Stromal cell of bone marrow (primary cell): ENCODE measurements at regions not wholly inside any gene's neighbourhood (a gene's known extent, or its start where the extent isn't known, plus 50 kb on each side); places are given as distances from the start of the nearest gene placed in this dataset.

Experiments
- DNase-seq: peaks from one replicate; pipeline ENCODE4 v3.0.0-alpha.2; 2012; ENCODE audit warnings: low read depth

- DNase-seq = no peak
Measured at GRCh38 chr13:99663185-99663825, 162.0 kb downstream of the TM9SF2 start.

DNA sequence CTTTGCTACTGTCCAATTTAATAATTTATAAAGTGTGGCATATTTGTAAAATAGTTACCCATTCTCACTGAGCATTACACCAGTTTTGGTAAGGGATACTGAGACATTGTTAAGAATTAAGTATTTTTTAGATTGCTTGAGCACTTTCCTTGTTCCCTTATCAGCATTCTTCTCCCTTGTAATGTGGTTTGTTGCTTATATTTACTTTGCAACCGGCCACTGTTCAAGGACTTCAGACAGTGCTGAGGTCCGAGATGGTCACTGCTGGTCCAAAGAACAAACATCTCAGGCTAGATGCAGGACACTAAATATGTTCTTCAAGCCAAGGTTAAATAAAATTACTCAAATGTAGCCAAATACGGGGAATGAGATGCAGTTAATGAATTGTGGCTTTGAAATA, 161.4 kb downstream of the TM9SF2 start:
- DNase-seq = no peak

DNA sequence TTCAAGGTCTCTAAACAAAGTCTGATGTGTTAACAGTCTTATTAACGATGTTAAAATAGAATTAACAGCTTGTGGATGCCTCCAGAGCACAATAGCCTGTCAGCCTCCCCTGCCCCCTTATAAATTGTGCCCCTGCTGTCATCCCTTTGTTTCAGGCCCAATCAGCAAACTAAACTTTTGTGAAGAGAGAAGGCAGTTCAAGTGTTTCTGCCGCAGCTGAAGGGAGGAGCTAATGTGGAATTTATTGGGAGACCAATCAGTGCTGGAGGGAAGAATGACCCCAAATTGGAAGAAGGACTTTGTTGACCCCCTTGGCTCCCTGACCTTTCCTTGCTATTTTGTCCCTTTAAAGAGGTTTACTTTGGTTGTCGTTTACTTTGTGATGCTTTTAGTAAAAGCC, 160.5 kb downstream of the TM9SF2 start:
- no peak for DNase-seq

- DNase-seq = no peak
Measured at GRCh38 chr13:99659866-99660554, 158.7 kb downstream of the TM9SF2 start.

DNA sequence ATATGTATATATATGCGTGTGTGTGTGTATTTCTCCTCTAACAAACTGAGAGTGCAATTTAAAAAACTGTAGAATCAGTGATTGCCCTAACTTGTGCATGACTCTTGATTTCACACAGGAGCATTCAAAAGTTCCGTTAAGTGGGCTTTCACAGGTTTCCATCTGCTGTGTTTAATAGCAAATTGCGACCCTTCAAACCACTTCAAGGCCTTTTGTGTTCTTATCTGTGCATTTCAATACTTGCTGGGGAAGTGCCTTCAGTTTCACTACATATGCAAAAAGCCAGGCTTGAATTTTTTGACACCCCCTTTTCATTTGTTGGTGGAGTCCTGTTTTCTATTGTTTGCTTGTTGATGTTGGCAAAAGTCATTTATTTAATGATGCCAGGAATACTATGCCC, 158.0 kb downstream of the TM9SF2 start:
- no peak for DNase-seq

DNA sequence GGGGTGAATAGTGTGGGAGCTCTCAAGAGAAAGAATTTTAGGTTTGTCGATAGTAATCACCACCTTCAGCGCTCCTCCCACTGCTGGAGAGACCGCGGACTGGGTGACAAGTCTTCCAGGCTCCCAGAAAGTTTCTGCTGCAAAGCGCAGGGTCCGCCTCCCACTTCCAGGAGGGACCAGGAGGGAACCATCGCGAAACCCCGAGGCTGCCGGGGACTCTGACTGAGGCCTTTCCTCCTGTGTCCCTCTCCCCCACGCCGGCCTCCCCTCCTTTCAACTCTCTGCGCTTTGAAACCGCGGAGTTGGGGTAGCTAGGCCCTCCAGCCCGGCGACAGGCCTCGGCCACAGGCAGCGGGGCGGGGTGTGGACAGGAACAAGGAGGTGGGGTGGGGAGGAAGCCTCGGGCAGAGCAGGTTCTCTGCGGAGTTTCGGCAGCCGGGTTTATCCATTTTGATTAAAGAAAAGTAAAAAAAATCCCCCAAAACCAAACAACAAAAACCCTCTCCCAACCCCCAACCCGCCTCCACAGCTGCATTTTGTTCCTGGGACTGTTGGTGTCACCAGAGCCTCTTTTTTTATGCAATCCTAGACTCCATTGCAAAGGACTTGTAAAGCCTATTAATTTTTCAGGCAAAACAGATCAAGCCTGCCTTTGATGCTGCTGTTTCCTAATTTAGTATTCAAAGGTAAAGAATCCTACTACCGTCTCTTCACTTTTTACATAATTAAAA, 157.2 kb downstream of the TM9SF2 start:
- DNase-seq = peak; percentile 59

GRCh38 chr13:99657848-99658260, 156.6 kb downstream of the TM9SF2 start:
- DNase-seq = no peak

DNA sequence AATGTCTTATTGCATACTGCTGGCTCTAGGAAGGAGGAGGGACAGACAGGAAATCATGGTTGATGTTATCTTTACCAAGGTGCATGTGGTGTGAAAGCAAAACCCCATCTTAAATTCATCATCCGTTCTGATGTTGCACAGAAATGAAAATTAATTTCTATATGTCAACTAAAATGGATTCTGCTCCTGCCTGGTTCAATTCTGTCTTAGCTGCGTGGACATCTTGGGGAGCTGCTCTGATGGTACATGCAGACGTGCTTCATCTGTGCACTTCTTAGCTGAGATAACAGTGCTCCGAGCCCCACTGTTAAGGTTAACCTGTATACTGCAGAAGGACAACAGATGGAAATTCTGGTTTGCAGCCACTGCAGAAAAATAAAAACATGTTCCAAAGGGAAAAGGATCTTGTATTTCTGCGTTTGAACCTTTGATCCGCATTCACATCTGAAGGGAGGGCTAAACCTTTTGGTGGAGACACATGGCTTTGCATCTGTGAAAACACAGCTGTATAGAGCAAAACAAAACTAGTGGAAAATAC, 155.6 kb downstream of the TM9SF2 start:
- DNase-seq = no peak

DNA sequence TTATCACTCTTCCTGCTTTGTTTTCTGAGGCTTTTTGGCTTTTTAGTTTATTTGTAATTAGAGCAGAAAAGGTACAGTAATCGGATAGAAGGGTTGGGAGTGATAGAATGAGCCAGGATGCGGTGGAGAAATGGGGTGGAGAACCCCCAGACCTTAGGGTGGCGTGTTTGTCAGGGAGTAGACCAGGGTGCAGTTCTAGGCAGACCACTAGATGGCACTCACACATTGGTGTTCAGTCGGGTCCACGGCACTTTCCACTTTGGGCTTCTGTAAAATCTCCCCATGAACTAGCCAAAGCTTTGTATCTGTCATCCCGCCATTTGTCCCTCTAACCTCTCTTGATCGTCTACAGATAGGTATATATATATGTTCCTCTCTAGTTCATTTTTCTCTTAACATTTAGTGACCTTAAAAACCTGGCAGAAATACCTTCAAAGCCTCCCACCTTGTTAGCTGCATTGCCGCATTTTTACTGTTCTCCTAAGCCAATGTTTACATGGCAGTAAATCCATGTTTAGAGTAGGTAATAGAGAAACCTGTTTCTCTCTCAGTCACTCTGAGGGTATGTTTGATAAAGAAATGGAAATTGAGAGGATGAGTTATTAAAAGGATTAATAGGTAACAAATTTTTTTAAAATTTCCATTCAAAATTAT, 154.9 kb downstream of the TM9SF2 start:
- peak; percentile 50 for DNase-seq

DNA sequence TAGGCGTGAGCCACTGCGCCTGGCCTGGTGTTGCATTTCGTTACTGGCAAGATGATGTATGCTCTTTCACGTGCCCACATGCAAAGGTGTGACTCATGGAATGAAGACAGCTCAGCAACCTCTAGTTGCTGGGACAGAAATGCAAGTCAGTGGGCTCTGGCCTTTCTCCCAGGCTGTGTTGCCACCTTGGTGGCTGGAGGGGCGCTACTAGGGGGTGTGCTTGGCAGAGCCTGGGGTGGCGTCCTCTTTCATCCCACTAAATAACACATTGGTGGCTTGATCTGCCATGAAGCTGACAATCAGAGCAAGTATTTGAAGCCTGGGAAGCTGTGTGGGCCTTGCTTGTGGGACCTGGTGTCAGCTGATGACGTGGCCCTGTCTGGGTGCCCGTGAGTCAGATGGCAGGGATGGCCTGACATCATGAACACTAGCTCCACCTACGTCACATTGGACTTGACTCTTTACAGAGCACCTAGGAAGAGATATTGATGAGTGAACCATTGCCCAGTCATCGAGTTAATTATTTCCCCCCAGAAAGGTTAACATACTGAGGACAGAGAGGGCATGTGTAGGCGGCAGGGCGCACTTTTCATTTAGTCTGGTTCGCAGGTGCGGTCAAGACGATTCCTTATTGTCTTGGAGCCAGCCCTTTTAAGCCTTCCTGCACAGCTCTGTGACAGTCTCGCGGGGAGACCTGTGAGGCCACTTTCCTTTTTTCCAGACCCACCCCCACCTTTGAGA, 154.2 kb downstream of the TM9SF2 start:
- DNase-seq = peak; percentile 8

DNA sequence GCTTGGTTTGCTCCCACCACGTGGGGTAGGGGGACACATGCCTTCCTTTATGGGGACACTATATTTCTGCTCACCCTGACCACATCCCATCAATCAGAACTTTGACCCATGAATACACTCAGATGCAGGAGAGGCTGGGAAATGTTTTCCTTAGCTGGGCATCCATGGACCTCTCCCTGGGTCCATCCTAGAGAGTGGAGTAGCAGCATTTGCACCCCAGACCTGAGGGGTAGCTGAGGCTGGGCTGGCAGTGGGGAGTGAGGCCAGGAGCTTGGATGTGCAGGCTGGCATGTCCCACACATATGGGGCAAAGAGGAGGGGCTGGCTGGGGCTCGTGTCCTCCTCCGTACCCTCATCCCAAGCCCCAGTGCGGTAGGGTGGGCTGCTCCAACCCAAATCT, 152.8 kb downstream of the TM9SF2 start:
- DNase-seq = no peak

GRCh38 chr13:99653526-99653925, 152.3 kb downstream of the TM9SF2 start:
- DNase-seq = no peak

GRCh38 chr13:99652901-99653300, 151.6 kb downstream of the TM9SF2 start:
- no peak for DNase-seq

DNA sequence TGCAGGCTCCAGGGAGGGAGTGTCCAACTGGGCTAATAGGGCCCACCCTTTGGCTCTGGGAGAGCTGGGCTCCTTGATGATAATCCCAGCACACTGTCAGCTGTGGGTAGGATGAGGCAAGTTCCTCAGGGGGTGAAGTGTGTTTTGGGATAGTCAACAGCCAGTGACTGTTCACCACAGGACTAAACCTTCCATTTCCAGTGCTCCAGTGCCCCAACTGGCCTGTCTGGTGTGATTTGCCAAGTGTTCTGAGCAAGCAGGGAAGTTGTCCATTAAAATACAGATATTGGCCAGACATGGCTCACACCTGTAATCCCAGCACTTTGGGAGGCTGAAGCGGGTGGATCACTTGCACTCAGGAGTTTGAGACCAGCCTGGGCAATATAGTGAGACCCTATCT, 150.9 kb downstream of the TM9SF2 start:
- DNase-seq = no peak

DNA sequence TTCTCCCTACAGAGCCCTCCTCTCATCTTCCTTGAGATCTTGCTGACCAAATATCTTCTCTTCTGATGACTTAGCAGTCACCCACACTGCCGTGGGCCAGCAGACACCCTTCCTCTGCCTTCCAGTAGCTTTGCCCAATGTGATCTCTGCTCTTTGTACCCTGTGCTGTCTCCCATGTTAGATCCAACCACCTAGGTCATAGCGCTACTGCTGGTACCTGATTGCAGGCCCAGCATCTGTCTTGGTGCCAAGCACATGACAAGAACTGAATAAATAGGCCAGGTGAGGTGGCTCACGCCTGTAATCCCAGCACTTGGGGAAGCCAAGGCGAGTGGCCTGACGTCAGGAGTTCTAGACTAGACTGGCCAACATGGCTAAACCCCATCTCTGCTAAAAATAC, 149.7 kb downstream of the TM9SF2 start:
- no peak for DNase-seq

DNA sequence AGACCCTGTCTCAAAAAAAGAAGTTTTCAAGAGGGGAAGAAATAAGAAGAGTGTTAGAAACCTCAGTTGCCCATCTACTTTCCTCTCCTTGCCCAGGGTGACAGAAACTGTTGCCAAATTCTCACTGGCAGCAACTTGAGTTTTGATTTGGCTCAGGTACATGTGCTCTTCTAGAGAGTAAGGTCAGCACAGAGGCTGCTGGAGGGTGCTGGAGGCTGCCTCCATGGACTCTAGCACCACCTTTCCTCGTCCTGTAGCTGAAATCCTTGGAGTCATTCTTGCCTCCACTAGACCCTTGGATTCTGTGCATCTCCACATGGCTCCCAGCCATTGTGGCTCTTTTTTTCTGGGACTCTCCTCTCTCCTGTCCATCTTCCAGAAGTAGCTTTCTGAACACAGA, 149.1 kb downstream of the TM9SF2 start:
- DNase-seq = no peak

DNA sequence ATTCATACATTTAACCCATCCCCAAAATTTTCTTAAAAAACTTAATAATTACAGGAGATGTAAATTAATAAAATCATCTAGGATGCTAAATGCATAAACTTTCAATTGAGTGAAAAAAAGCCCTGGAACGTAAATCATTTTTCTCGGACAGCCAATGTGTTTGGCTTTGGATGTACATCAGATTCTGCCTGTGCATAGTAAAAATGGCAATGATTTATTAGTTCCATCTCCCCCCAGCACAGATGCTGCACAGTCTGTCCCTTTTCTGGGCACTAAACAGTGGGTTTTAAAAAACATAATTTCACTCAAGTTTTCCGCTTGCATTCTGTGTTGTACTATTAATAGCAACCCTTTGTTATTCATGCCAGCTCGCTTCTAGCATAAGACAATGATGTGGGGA, 147.7 kb downstream of the TM9SF2 start:
- DNase-seq = no peak

- DNase-seq = no peak
Measured at GRCh38 chr13:99648066-99648665, 146.9 kb downstream of the TM9SF2 start.

DNA sequence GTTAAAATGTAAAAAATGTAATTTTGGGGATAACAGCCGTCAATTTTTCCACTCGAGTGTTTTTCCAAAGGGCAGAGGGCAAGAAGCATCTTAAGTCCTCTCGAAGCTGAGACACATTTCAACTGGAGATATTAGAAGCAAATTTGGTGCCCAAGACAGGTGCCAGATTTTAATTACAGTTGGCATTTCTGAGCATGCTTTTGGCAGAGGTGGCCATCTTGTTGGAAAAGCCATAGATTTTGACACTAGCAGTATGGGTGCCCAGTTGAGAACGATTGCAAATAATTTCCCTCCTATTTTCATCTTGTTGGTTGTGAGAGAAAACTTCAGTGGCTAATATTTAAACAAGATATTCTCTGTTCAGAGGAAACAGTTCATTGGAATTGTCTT, 146.3 kb downstream of the TM9SF2 start:
- DNase-seq = no peak

DNA sequence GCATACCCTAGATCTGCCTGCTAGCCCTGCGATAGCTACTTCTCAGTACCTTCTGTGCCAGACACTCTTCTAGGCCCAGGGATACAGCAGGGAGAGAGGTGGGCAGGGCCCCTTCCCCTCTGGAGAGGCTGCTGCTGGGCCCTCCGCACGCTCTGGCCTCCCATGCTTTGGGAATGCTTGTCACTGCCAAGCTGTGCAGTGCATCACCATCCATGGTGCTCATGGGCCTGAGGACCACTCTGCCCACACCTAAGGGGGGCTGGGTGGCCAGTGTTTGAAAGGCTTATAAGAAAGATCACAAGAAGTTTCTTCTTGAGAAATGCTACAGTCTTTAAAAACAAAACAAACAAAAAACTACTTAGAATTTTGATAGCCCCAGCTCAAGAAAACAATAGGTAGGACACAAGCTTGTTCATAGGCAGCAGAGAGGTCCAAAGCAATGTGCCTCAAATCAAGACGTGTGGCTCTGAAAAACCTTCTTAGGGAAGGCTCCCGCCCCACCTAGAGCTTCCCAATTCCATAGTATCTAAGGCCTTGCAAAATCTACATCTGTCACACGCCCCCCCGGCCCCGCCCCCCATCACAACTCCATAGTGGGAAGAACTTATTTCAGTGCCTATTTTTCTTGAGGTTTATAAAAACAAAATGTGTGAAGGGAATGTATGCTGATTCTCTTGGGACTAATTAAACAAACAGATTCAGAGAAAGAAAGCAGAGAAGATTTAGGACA, 145.8 kb downstream of the TM9SF2 start:
- no peak for DNase-seq

- DNase-seq = no peak
Measured at GRCh38 chr13:99642841-99643240, 141.6 kb downstream of the TM9SF2 start.
